ENCODE measurements at regions not wholly inside any gene's neighbourhood (a gene's known extent, or its start where the extent isn't known, plus 50 kb on each side); places are given as distances from the start of the nearest gene placed in this dataset.

GRCh38 chr6:133632206-133632605 is 256.7 kb upstream of the TCF21 start:
- no peak for DNase-seq

- DNase-seq: no peak
Measured at GRCh38 chr6:133632906-133633305, 256.0 kb upstream of the TCF21 start.

GRCh38 chr6:133634474-133634873 is 254.4 kb upstream of the TCF21 start:
- DNase-seq: no peak

- DNase-seq: no peak
Measured at GRCh38 chr6:133635447-133635846, 253.5 kb upstream of the TCF21 start.

- DNase-seq: no peak
Measured at GRCh38 chr6:133637436-133637835, 251.5 kb upstream of the TCF21 start.

GRCh38 chr6:133637874-133638273 is 251.0 kb upstream of the TCF21 start:
- no peak for DNase-seq

- DNase-seq: no peak
Measured at GRCh38 chr6:133641104-133641503, 247.8 kb upstream of the TCF21 start.

- no peak for DNase-seq
Measured at GRCh38 chr6:133644548-133644891, 244.4 kb upstream of the TCF21 start.

- DNase-seq: no peak
Measured at GRCh38 chr6:133644892-133645619, 243.9 kb upstream of the TCF21 start.

GRCh38 chr6:133645966-133646740 is 242.8 kb upstream of the TCF21 start:
- DNase-seq: no peak

- DNase-seq: no peak
Measured at GRCh38 chr6:133648581-133648980, 240.3 kb upstream of the TCF21 start.

- no peak for DNase-seq
Measured at GRCh38 chr6:133671376-133671775, 217.5 kb upstream of the TCF21 start.

- no peak for DNase-seq
Measured at GRCh38 chr6:133673056-133673455, 215.9 kb upstream of the TCF21 start.

GRCh38 chr6:133674661-133675060 is 214.3 kb upstream of the TCF21 start:
- DNase-seq: no peak

- no peak for DNase-seq
Measured at GRCh38 chr6:133680994-133681393, 207.9 kb upstream of the TCF21 start.

- no peak for DNase-seq
Measured at GRCh38 chr6:133681891-133682290, 207.0 kb upstream of the TCF21 start.

- DNase-seq: no peak
Measured at GRCh38 chr6:133682506-133683307, 206.2 kb upstream of the TCF21 start.

- DNase-seq: no peak
Measured at GRCh38 chr6:133683308-133683580, 205.7 kb upstream of the TCF21 start.

- DNase-seq: no peak
Measured at GRCh38 chr6:133683606-133684005, 205.3 kb upstream of the TCF21 start.

- DNase-seq: no peak
Measured at GRCh38 chr6:133688705-133689492, 200.0 kb upstream of the TCF21 start.

- DNase-seq: no peak
Measured at GRCh38 chr6:133689863-133690262, 199.1 kb upstream of the TCF21 start.

GRCh38 chr6:133693565-133693964 is 195.3 kb upstream of the TCF21 start:
- no peak for DNase-seq

- no peak for DNase-seq
Measured at GRCh38 chr6:133697185-133697584, 191.7 kb upstream of the TCF21 start.
